HCT116 (cell line): ENCODE measurements at regions not wholly inside any gene's neighbourhood (a gene's known extent, or its start where the extent isn't known, plus 50 kb on each side); places are given as distances from the start of the nearest gene placed in this dataset.

Source experiments
- ATAC-seq: fragments of 200-7000 bp; cut with Tn5 transposase; 2 replicates; pipeline ENCODE4 v1.9.1; 2020; ENCODE audit warnings: mild to moderate bottlenecking, moderate library complexity
- BruUV-seq: library from RNA; stranded (reverse); fragments of 400-500 nt; replicated peaks from 2 replicates; lab custom pipeline; 2021; lab: Mats Ljungman, UMichigan
- CTCF ChIA-PET: fragments of 300-600 bp; sonication (Branson Sonifier 250); formaldehyde crosslinking; loops from one replicate; lab custom pipeline; 2021; ENCODE audit warnings: antibody characterized with exemption; lab: Charles Lee
- POLR2A ChIA-PET: fragments of 300-600, 350-600 bp; sonication (Branson Sonifier 250); formaldehyde crosslinking; loops from one replicate; lab custom pipeline; 2021; ENCODE audit warnings: antibody characterized with exemption; lab: Charles Lee
- RAD21 ChIA-PET, 2 experiments: fragments of 300-600 bp; sonication (Branson Sonifier 250); formaldehyde crosslinking; loops; one replicate each; lab custom pipeline; 2023; ENCODE audit warnings: low total read pairs in 2 of 2; ENCODE audit not compliant: uncharacterized antibody in 2 of 2, unreplicated experiment in 2 of 2, low non-redundant PET in 1 of 2; lab: Charles Lee
- DNase-seq: peaks from one replicate; pipeline ENCODE4 v3.0.0-alpha.2; 2010; ENCODE audit warnings: low read depth, low spot score
- H2AFZ ChIP-seq: fragments of 200-600 bp; shearing (Covaris generic), sonication (generic); 2 replicates; pipeline ENCODE4 v1.6.1; 2017; ENCODE audit warnings: low read depth, mixed run types, mixed read lengths, antibody characterized with exemption, low read length; ENCODE audit not compliant: poor library complexity, severe bottlenecking
- H3K27ac ChIP-seq: 2 replicates; pipeline ENCODE4 v1.5.1; 2012; ENCODE audit warnings: low read depth, low read length
- H3K27me3 ChIP-seq: fragments of 200-600 bp; sonication (generic); 2 replicates; pipeline ENCODE4 v1.6.1; 2016; ENCODE audit warnings: mixed run types, low read length, mixed read lengths; ENCODE audit not compliant: insufficient read depth
- H3K36me3 ChIP-seq, 2 experiments: fragments of 200-500 bp in 1 of 2; fragments of 200-600 bp in 1 of 2; sonication (Bioruptor generic) in 1 of 2; sonication (generic) in 1 of 2; 2 replicates each; pipeline versions ENCODE4 v1.5.1 to v1.6.1; 2014 to 2016; ENCODE audit warnings: low read length in 2 of 2, inconsistent platforms in 1 of 2, mixed read lengths in 1 of 2, mixed run types in 1 of 2; ENCODE audit not compliant: insufficient read depth in 2 of 2, control insufficient read depth in 1 of 2
- H3K4me1 ChIP-seq, 2 experiments: fragments of 200-600 bp in 1 of 2; sonication (generic) in 1 of 2; 2 replicates each; pipeline versions ENCODE4 v1.5.1 to v1.6.1; 2012 to 2017; ENCODE audit warnings: low read length in 2 of 2, inconsistent platforms in 1 of 2, mild to moderate bottlenecking in 1 of 2, mixed read lengths in 1 of 2, mixed run types in 1 of 2, moderate library complexity in 1 of 2; ENCODE audit not compliant: insufficient read depth in 2 of 2, control insufficient read depth in 1 of 2
- H3K4me2 ChIP-seq: fragments of 200-600 bp; sonication (generic); 2 replicates; pipeline ENCODE4 v1.6.1; 2017; ENCODE audit warnings: mixed run types, low read length, mixed read lengths
- H3K4me3 ChIP-seq, 2 experiments: fragments of 200-600 bp in 1 of 2; sonication (generic) in 1 of 2; replicated peaks in 1 of 2; 2 replicates each; pipeline ENCODE4 v1.5.1; 2011 to 2016; ENCODE audit warnings: low read length in 2 of 2, control low read depth in 1 of 2, low read depth in 1 of 2, mild to moderate bottlenecking in 1 of 2, mixed read lengths in 1 of 2, mixed run types in 1 of 2
- H3K79me2 ChIP-seq: fragments of 200-600 bp; sonication (generic); 2 replicates; pipeline ENCODE4 v1.6.1; 2017; ENCODE audit warnings: mild to moderate bottlenecking, mixed run types, low read length, moderate library complexity, mixed read lengths; ENCODE audit not compliant: insufficient read depth
- H3K9ac ChIP-seq: fragments of 200-600 bp; sonication (generic); 2 replicates; pipeline ENCODE4 v1.6.1; 2016; ENCODE audit warnings: low read length, mixed read lengths
- H3K9me2 ChIP-seq: fragments of 200-600 bp; sonication (generic), shearing (Covaris generic); 2 replicates; pipeline ENCODE4 v1.6.1; 2017; ENCODE audit warnings: mixed run types, mild to moderate bottlenecking, moderate library complexity; ENCODE audit not compliant: insufficient read depth
- H3K9me3 ChIP-seq, 2 experiments: fragments of 200-500 bp in 1 of 2; fragments of 200-600 bp in 1 of 2; sonication (Bioruptor generic) in 1 of 2; sonication (generic) in 1 of 2; 2 replicates each; pipeline ENCODE4 v1.6.1; 2014 to 2017; ENCODE audit warnings: low read length in 2 of 2, mixed read lengths in 2 of 2, inconsistent platforms in 1 of 2, low read depth in 1 of 2, mild to moderate bottlenecking in 1 of 2, mixed run types in 1 of 2, moderate library complexity in 1 of 2; ENCODE audit not compliant: control insufficient read depth in 1 of 2, insufficient read depth in 1 of 2
- H4K20me1 ChIP-seq: fragments of 200-600 bp; sonication (generic), shearing (Covaris generic); 2 replicates; pipeline ENCODE4 v1.6.1; 2017; ENCODE audit warnings: mixed run types, mild to moderate bottlenecking, moderate library complexity; ENCODE audit not compliant: insufficient read depth
- CTCF ChIP-seq, 3 experiments: fragments of 200-600 bp in 1 of 3; sonication (generic) in 1 of 3; IDR thresholded peaks in 2 of 3; conservative IDR thresholded peaks in 1 of 3; 2 replicates each; pipeline ENCODE4 v1.5.1; 2012 to 2017; ENCODE audit warnings: low read depth in 2 of 3, low read length in 2 of 3, antibody characterized with exemption in 1 of 3, borderline replicate concordance in 1 of 3, control low read depth in 1 of 3, mild to moderate bottlenecking in 1 of 3, mixed read lengths in 1 of 3, mixed run types in 1 of 3, moderate library complexity in 1 of 3; ENCODE audit not compliant: insufficient read depth in 1 of 3
- EGR1 ChIP-seq: IDR thresholded peaks from 2 replicates; pipeline ENCODE4 v1.6.1; 2012; ENCODE audit warnings: low read depth
- FOSL1 ChIP-seq: IDR thresholded peaks from 2 replicates; pipeline ENCODE4 v1.6.1; 2012; ENCODE audit warnings: low read depth
- JUND ChIP-seq: IDR thresholded peaks from 2 replicates; pipeline ENCODE4 v1.6.1; 2012
- REST ChIP-seq: IDR thresholded peaks from 2 replicates; pipeline ENCODE4 v1.6.1; 2012; ENCODE audit warnings: low read depth
- SIN3A ChIP-seq: IDR thresholded peaks from 2 replicates; pipeline ENCODE4 v1.6.1; 2012; ENCODE audit warnings: low read depth
- SP1 ChIP-seq: IDR thresholded peaks from 2 replicates; pipeline ENCODE4 v1.6.1; 2012; ENCODE audit warnings: low read depth
- SRF ChIP-seq: IDR thresholded peaks from 2 replicates; pipeline ENCODE4 v1.6.1; 2012; ENCODE audit warnings: low read depth
- TCF7L2 ChIP-seq: IDR thresholded peaks from 2 replicates; pipeline ENCODE4 v1.7.0; 2011; ENCODE audit warnings: borderline replicate concordance, inconsistent platforms; ENCODE audit not compliant: insufficient read depth, insufficient read length; ENCODE audit errors: extremely low read depth
- ZNF274 ChIP-seq: fragments of 200-500 bp; sonication (Bioruptor generic); IDR thresholded peaks from 2 replicates; pipeline ENCODE4 v1.6.1; 2014; ENCODE audit warnings: mild to moderate bottlenecking, low read depth, low read length, inconsistent platforms
- intact Hi-C: fragments of 100-400 bp; cut with micrococcal nuclease; formaldehyde crosslinking; loops from 2 replicates; pipeline ENCODE4 v1.10.0; 2022

DNA sequence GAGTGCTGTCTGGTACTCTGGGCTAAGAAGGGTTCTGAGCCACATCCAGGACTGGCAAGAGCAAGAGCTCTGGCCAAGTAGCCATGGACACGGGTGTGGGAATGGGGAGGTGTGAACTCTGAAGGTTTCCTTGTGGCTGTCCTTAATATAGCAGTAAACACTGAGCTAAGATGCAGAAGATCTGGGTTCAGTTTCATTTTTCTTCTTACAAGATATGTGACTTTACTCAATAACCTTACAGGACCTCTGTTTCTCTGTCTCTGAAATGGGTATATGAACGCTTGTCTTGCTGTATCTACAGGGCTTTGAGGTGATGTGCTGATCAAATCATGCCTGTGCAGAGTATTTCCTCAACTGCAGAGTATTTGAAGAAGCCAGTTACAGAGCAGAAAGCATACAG is 521.2 kb downstream of the VRK1 start (continued):
- TF ChIP-seq SIN3A (no peak), CTCF (IDR thresholded peaks at IDR 0.05 in 2 of 3, conservative IDR thresholded peaks at IDR 0.05 in 1 of 3; ENCODE audit: borderline replicate concordance in 1 of 3, insufficient read depth in 1 of 3, low read depth in 2 of 3, low read length in 2 of 3) (no peak), JUND (no peak)

- Histone ChIP-seq H3K9me2 (no peaks in the 10 kb centered on the region), H3K4me1 (no peaks in the 10 kb centered on the region), H3K4me3 (no peak overlapping the region), H2AFZ (no peak overlapping the region), H3K79me2 (no peaks in the 10 kb centered on the region), H4K20me1 (no peaks in the 10 kb centered on the region), H3K4me2 (no peak overlapping the region)
- CTCF ChIA-PET = no interaction called here
- intact Hi-C loops = no loop called here
- POLR2A ChIA-PET = no interaction called here
- TF ChIP-seq SP1 (no peak), EGR1 (no peak), SRF (no peak), ZNF274 (no peak), SIN3A (no peak), TCF7L2 (no peak), FOSL1 (no peak), REST (no peak)
- TF ChIP-seq, all 23 proteins: peak for 0
- DNase-seq = no peak
- BruUV-seq = no TSS peak
- H3K36me3 ChIP-seq = no peaks in the 10 kb centered on the region
- no peak overlapping the region for H3K9ac ChIP-seq
- ATAC-seq = no peak
- RAD21 ChIA-PET = no interaction called here
- no peak overlapping the region for H3K27ac ChIP-seq
- H3K9me3 ChIP-seq = no peaks in the 10 kb centered on the region
- H3K27me3 ChIP-seq = 0 out of 2 replicates have a peak, but pooled peaks cover 5% of the 10 kb centered on the region
Observed at GRCh38 chr14:97319691-97320090, 522.5 kb downstream of the VRK1 start.
